Smooth muscle cell (in vitro differentiated cells): ENCODE measurements at regions not wholly inside any gene's neighbourhood (a gene's known extent, or its start where the extent isn't known, plus 50 kb on each side); places are given as distances from the start of the nearest gene placed in this dataset.
A peak's percentile ranks its signal among the peaks of the same experiment; 100 is the strongest.

Experiments
- DNase-seq: peaks from one replicate; lab custom pipeline; 2025; ENCODE audit not compliant: unreplicated experiment; lab: John Stamatoyannopoulos, UW
- H2AFZ ChIP-seq: fragments of 200-600 bp; sonication (generic); 2 replicates; pipeline ENCODE4 v1.6.0; 2016; ENCODE audit warnings: antibody characterized with exemption, low read depth, mild to moderate bottlenecking
- H3F3A ChIP-seq: fragments of 200-600 bp; sonication (generic); 2 replicates; pipeline ENCODE4 v1.6.0; 2017; ENCODE audit warnings: antibody characterized with exemption, low read depth
- H3K27ac ChIP-seq: fragments of 200-600 bp; sonication (generic); 2 replicates; pipeline ENCODE4 v1.5.1; 2016; ENCODE audit warnings: low read depth, mild to moderate bottlenecking
- H3K27me3 ChIP-seq: fragments of 200-600 bp; sonication (generic); 2 replicates; pipeline ENCODE4 v1.6.1; 2016; ENCODE audit warnings: low read depth, mild to moderate bottlenecking
- H3K36me3 ChIP-seq: fragments of 200-600 bp; sonication (generic); 2 replicates; pipeline ENCODE4 v1.5.1; 2016; ENCODE audit warnings: low read depth
- H3K4me1 ChIP-seq: fragments of 200-600 bp; sonication (generic); 2 replicates; pipeline ENCODE4 v1.5.1; 2016; ENCODE audit warnings: low read depth
- H3K4me2 ChIP-seq: fragments of 200-600 bp; sonication (generic); 2 replicates; pipeline ENCODE4 v1.6.0; 2016; ENCODE audit warnings: mild to moderate bottlenecking
- H3K4me3 ChIP-seq: fragments of 200-600 bp; sonication (generic); 2 replicates; pipeline ENCODE4 v1.5.1; 2016; ENCODE audit warnings: mild to moderate bottlenecking
- H3K79me2 ChIP-seq: fragments of 200-600 bp; sonication (generic); 2 replicates; pipeline ENCODE4 v1.6.0; 2016; ENCODE audit warnings: low read depth, mild to moderate bottlenecking
- H3K9ac ChIP-seq: fragments of 200-600 bp; sonication (generic); 2 replicates; pipeline ENCODE4 v1.6.0; 2016; ENCODE audit warnings: low read depth
- H3K9me3 ChIP-seq: fragments of 200-600 bp; sonication (generic); replicated peaks from 2 replicates; pipeline ENCODE4 v1.5.1; 2016; ENCODE audit warnings: low read depth
- H4K20me1 ChIP-seq: fragments of 200-600 bp; sonication (generic); 2 replicates; pipeline ENCODE4 v1.6.0; 2016; ENCODE audit warnings: low read depth
- CTCF ChIP-seq: fragments of 200-600 bp; sonication (generic); IDR thresholded peaks from 2 replicates; pipeline ENCODE4 v1.5.1; 2017; ENCODE audit warnings: borderline replicate concordance, mild to moderate bottlenecking, antibody characterized with exemption; ENCODE audit not compliant: insufficient read depth, poor library complexity, severe bottlenecking
- WGBS: methylation state at CpG from one replicate; pipeline ENCODE4 v1.1.7; 2016; ENCODE audit warnings: low lambda C conversion rate; 5-methylcytosine and 5-hydroxymethylcytosine counted together

DNA sequence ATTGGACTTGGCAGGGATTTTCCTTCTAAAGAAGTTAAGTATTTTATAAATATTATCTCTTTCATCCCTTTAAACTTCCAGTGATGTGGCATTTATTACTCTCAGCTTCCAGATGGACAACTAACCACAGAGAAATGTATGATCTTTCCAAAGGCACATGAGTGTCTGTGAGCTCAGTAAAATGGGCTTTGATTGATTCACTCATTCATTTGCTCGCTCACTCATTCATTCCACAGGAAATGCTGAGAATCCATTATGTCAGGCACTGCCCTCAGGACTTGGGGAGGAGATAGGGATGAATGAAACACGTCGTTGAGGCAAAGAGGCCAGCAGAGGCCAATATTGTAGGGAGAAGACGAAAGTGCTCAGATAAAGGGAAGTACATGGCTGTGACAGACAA lies 359.3 kb downstream of the EFNB2 start:
- peaks cover 6% of the 10 kb centered on the region for H3K4me1 ChIP-seq
- no peaks in the 10 kb centered on the region for H4K20me1 ChIP-seq
- no peaks in the 10 kb centered on the region for H3K79me2 ChIP-seq
- H2AFZ ChIP-seq, result peak overlapping the region; percentile 80
- peaks cover 12% of the 10 kb centered on the region for H3F3A ChIP-seq
- DNase-seq, result no peak
- H3K27ac ChIP-seq, result peak overlapping the region; percentile 90
- no peak for TF ChIP-seq CTCF
- H3K36me3 ChIP-seq, result no peaks in the 10 kb centered on the region
- H3K9ac ChIP-seq, result peak overlapping the region; percentile 67
- WGBS, result 10% methylated on average over 4 of the region's 4 CpGs
- no peaks in the 10 kb centered on the region for H3K9me3 ChIP-seq
- H3K27me3 ChIP-seq, result no peaks in the 10 kb centered on the region
- H3K4me2 ChIP-seq, result peak overlapping the region; percentile 86
- peak overlapping the region; percentile 14 for H3K4me3 ChIP-seq

DNA sequence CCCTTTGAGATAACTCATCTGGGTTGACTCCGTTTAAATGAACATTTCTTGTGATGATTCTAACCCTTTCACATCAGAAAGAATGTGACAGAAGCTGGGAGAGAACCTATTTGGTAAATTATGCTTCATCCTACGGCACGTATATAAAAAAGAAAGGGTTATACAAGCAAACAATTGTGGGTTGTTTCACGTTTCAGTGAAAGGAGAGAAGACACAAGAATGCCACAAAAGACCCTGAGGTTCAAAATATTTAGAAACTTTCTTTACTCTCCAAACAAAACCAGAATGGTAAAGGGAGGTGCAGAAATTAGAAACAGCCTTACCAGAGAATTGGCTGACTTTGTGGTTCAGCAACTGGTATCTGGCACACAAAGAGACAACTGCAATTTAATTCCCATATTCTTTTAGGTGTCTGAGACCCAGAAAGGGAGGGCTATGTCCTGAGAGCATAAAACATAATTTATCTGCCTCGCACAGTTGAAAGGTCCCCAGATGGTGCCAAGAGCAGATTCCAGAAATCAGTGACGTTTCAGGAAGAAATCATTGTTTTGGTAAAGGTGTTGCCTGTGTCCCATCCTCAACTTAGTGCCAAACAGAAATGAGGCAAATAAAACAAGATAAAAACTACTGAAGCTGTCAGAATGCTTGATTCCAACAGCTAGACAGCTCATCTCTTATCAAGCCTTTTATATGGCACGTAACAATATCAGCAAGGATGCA lies 361.4 kb downstream of the EFNB2 start:
- H2AFZ ChIP-seq, result no peak overlapping the region

GRCh38 chr13:106173346-106173745 lies 362.1 kb downstream of the EFNB2 start:
- no peaks in the 10 kb centered on the region for H3K36me3 ChIP-seq
- no peaks in the 10 kb centered on the region for H3K27me3 ChIP-seq
- no peak overlapping the region for H3K4me2 ChIP-seq
- no peaks in the 10 kb centered on the region for H4K20me1 ChIP-seq
- peaks cover 6% of the 10 kb centered on the region for H3K4me1 ChIP-seq
- H3K27ac ChIP-seq, result no peak overlapping the region
- WGBS, result 64% methylated on average over 2 of the region's 2 CpGs
- H3K9ac ChIP-seq, result no peak overlapping the region
- no peak overlapping the region for H3K4me3 ChIP-seq
- H3F3A ChIP-seq, result peaks cover 12% of the 10 kb centered on the region
- DNase-seq, result no peak
- no peak overlapping the region for H2AFZ ChIP-seq
- TF ChIP-seq CTCF, result no peak
- H3K9me3 ChIP-seq, result no peaks in the 10 kb centered on the region
- H3K79me2 ChIP-seq, result no peaks in the 10 kb centered on the region

More for the DNA sequence above, 361.4 kb downstream of the EFNB2 start:
- Histone ChIP-seq H3K27ac (no peak overlapping the region), H3F3A (peaks cover 12% of the 10 kb centered on the region), H4K20me1 (no peaks in the 10 kb centered on the region), H3K79me2 (no peaks in the 10 kb centered on the region), H3K9ac (no peak overlapping the region), H3K9me3 (no peaks in the 10 kb centered on the region), H3K27me3 (no peaks in the 10 kb centered on the region), H3K4me3 (no peak overlapping the region), H3K4me1 (peaks cover 6% of the 10 kb centered on the region), H3K36me3 (no peaks in the 10 kb centered on the region), H3K4me2 (no peak overlapping the region)
- WGBS, result 53% methylated on average over 7 of the region's 7 CpGs
- no peak for DNase-seq
- TF ChIP-seq CTCF, result no peak
